ENCODE measurements at regions not wholly inside any gene's neighbourhood (a gene's known extent, or its start where the extent isn't known, plus 50 kb on each side); places are given as distances from the start of the nearest gene placed in this dataset.

DNA sequence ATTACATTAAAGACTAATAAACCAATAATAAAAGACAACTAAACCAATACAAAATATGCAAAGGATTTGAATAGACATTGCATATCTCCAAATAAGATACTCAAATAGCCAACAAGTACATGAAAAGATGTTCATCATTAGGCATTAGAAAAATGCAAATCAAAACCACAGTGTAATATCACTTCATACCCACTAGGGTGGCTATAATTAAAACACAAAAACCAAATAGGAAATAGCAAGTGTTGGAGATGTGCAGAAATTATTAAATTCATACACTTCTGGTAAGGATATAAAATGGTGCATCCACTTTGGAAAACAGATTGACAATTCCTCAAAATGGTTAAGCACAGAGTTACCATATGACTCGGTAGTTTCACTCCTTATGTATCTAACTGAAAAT lies 860.8 kb upstream of the DIAPH2 start:
- TF ChIP-seq, protein P1, sequence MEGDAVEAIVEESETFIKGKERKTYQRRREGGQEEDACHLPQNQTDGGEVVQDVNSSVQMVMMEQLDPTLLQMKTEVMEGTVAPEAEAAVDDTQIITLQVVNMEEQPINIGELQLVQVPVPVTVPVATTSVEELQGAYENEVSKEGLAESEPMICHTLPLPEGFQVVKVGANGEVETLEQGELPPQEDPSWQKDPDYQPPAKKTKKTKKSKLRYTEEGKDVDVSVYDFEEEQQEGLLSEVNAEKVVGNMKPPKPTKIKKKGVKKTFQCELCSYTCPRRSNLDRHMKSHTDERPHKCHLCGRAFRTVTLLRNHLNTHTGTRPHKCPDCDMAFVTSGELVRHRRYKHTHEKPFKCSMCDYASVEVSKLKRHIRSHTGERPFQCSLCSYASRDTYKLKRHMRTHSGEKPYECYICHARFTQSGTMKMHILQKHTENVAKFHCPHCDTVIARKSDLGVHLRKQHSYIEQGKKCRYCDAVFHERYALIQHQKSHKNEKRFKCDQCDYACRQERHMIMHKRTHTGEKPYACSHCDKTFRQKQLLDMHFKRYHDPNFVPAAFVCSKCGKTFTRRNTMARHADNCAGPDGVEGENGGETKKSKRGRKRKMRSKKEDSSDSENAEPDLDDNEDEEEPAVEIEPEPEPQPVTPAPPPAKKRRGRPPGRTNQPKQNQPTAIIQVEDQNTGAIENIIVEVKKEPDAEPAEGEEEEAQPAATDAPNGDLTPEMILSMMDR (IDR thresholded peaks at IDR 0.05) = no peak
- DNase-seq (ENCODE audit: low spot score) = no peak
- Histone ChIP-seq H3K4me3 (no peak overlapping the region), H3K27ac (no peak overlapping the region)

DNA sequence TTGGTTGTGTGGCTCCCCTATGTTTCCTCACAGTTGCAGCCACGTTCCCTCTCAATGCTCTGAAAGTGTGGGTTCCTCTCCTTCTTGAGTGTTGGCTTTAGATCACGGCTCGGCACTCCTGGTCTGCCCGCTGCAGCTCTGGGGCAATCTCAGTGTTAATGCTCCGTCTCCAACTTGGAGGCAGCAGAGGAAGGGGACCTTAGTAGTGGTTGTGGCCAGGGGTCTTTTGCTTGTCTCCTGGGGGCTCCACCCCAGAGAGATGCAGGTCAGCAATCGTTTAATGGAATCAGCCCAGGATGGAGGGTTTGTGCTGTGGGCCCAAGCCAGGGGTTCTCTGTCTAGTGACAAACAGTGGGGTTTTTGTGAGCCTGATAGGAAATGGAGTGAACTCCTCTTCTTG lies 849.4 kb upstream of the DIAPH2 start:
- TF ChIP-seq, protein P1 (IDR thresholded peaks at IDR 0.05) = no peak
- no peak overlapping the region for H3K4me3 ChIP-seq

DNA sequence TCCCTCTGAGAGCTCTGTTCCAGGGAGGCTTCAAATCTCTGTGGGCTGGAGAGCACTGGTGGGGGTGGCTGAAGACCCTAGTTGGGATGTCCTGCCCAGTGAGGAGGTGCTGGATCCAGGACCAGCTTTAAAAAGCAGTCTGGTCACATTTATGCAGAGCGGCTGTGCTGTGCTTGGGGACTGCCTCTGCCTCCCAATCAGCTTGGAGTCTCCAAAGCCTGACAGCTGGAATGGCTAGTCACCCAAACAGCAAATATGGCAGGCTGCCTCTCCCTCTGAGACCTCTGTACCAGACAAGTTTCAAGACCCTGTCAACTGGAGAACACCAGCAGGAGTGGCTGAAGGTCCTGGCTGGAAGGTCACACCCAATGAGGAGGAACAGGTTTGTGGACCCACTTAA lies 848.1 kb upstream of the DIAPH2 start:
- H3K4me3 ChIP-seq = no peak overlapping the region
- TF ChIP-seq, protein P1 (IDR thresholded peaks at IDR 0.05) = no peak
- no peak overlapping the region for H3K27ac ChIP-seq
- no peak for DNase-seq (ENCODE audit: low spot score)

More for the DNA sequence above, 849.4 kb upstream of the DIAPH2 start:
- no peak overlapping the region for H3K27ac ChIP-seq
- DNase-seq (ENCODE audit: low spot score) = no peak

DNA sequence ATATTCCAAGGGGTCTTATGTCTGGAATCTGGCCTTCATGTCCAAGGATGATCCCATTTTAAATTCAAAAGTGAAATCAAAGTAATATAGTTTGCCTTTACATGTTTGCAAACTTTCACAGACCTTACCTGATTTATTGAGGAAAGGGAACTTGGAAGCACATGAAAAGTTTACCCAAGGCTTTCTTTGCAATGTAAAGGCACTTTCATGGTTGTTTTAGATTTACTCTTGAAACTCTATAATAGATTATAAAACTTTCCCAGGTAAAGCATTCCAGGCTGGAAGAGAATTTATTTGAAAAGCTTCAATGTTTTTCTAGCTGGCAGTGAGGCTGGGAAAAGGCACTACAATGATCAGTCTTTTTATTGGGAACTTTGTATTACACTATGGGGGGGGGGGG lies 842.8 kb upstream of the DIAPH2 start:
- DNase-seq (ENCODE audit: low spot score) = no peak

DNA sequence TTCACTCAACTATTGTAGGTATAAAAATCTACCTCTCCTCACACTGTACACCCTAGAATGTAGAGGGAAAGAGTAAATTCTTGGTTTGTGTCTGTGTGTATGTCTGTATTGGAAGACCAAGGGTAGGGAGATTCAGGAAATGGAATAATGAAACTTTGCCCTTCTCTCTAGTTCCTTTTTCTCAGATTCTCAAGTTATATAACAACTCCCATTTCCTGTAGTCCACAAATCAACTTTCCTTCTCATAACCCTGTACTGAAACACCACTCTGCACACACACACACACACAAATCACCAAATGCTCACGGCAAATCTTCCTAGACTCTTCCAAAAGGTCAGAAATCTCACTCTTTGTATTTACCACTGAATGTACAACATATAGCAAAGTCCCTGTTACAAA lies 824.5 kb upstream of the DIAPH2 start:
- no peak for DNase-seq (ENCODE audit: low spot score)
- Histone ChIP-seq H3K27ac (no peak overlapping the region), H3K4me3 (no peak overlapping the region)
- TF ChIP-seq, protein P1 (IDR thresholded peaks at IDR 0.05) = no peak

More for the DNA sequence above, 842.8 kb upstream of the DIAPH2 start:
- Histone ChIP-seq H3K27ac (no peak overlapping the region), H3K4me3 (no peak overlapping the region)
- TF ChIP-seq, protein P1 (IDR thresholded peaks at IDR 0.05) = no peak

DNA sequence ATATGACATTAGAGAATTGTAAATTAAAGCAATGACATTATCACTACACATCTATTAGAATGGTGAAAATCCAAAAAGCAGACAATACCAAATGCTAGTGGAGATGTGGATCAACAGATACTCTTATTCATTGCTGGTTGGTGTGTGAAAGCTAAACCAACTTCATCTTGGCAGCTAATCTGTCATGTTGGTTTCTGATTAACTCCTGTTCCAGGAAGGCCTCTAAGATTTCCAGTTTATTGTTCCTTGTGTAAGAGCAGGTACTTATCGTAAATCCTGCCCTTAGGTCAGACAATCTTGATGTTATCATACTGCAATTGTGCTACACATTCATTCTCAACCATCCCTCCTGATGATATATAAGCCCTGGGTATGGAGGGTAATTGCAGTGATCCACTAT lies 809.0 kb upstream of the DIAPH2 start:
- TF ChIP-seq, protein P1 (IDR thresholded peaks at IDR 0.05) = no peak
- H3K4me3 ChIP-seq = no peak overlapping the region
- DNase-seq (ENCODE audit: low spot score) = no peak
- H3K27ac ChIP-seq = no peak overlapping the region

DNA sequence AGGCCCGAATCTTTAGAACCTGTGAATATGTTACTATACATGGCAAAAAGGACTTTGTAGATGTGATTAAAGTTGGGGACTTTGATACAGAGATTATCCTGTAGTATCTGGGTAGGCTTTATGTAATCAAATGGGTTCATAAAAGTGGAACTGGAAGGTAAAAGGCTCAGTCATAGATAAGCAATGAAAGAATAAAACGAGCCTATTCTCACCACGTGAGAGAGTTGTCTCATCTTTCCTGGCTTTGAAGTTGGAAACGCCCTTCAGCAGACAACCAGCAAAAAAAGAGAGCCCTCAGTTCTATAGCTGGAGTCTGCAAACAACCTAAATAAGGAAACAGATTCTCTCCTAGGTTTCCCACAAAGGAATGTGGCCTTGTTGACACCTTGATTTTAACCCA lies 805.8 kb upstream of the DIAPH2 start:
- no peak for DNase-seq (ENCODE audit: low spot score)
- Histone ChIP-seq H3K27ac (no peak overlapping the region), H3K4me3 (no peak overlapping the region)
- TF ChIP-seq, protein P1 (IDR thresholded peaks at IDR 0.05) = no peak

All from coronary artery (tissue), 2 donors.